ENCODE measurements at regions not wholly inside any gene's neighbourhood (a gene's known extent, or its start where the extent isn't known, plus 50 kb on each side); places are given as distances from the start of the nearest gene placed in this dataset.

- no peak for TF ChIP-seq CTCF (IDR thresholded peaks at IDR 0.05)
- TF ChIP-seq POLR2A (IDR thresholded peaks at IDR 0.05): no peak
Observed at GRCh38 chr2:187167491-187167890, 280.6 kb downstream of the CALCRL start.
